ENCODE measurements at regions not wholly inside any gene's neighbourhood (a gene's known extent, or its start where the extent isn't known, plus 50 kb on each side); places are given as distances from the start of the nearest gene placed in this dataset.

DNA sequence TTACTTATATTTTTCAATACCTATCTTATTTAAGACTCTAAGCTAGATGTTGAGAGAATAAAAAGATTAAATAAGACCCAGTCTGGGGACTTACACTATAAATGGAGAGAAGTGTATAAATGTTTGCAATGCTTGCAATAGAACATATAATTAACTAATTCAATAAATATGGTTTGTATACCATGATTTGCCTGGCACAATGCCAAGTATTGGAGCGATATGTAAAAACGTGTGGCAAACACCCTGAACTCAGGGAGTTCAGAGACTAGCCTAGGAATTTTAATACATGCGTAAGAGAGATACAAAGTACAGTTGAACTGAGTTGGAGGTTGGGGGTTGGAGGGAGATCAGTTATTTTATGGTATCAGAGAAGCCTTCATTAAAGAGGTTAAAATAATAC is 251.8 kb upstream of the DDX18 start:
- Histone ChIP-seq H3K4me2 (ENCODE audit: insufficient read depth, low read length) (no peak overlapping the region), H3K9me3 (ENCODE audit: low read depth, low read length) (no peaks in the 10 kb centered on the region), H3K27ac (ENCODE audit: low read depth, low read length) (no peak overlapping the region), H3K4me1 (ENCODE audit: insufficient read depth, low read length) (no peaks in the 10 kb centered on the region), H4K20me1 (ENCODE audit: insufficient read depth, low read length) (no peaks in the 10 kb centered on the region), H2AFZ (ENCODE audit: low read length) (no peak overlapping the region), H3K36me3 (ENCODE audit: insufficient read depth, low read length) (no peaks in the 10 kb centered on the region), H3K79me2 (ENCODE audit: insufficient read depth, low read length) (no peaks in the 10 kb centered on the region), H3K4me3 (ENCODE audit: insufficient read depth, low read length) (no peak overlapping the region), H3K27me3 (ENCODE audit: insufficient read depth, low read length) (no peaks in the 10 kb centered on the region)
- TF ChIP-seq, protein P1, sequence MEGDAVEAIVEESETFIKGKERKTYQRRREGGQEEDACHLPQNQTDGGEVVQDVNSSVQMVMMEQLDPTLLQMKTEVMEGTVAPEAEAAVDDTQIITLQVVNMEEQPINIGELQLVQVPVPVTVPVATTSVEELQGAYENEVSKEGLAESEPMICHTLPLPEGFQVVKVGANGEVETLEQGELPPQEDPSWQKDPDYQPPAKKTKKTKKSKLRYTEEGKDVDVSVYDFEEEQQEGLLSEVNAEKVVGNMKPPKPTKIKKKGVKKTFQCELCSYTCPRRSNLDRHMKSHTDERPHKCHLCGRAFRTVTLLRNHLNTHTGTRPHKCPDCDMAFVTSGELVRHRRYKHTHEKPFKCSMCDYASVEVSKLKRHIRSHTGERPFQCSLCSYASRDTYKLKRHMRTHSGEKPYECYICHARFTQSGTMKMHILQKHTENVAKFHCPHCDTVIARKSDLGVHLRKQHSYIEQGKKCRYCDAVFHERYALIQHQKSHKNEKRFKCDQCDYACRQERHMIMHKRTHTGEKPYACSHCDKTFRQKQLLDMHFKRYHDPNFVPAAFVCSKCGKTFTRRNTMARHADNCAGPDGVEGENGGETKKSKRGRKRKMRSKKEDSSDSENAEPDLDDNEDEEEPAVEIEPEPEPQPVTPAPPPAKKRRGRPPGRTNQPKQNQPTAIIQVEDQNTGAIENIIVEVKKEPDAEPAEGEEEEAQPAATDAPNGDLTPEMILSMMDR (IDR thresholded peaks at IDR 0.05; ENCODE audit: extremely low read depth, low read depth, low read length): no peak
- no peak for DNase-seq (ENCODE audit: insufficient read length, low spot score, missing footprints)

DNA sequence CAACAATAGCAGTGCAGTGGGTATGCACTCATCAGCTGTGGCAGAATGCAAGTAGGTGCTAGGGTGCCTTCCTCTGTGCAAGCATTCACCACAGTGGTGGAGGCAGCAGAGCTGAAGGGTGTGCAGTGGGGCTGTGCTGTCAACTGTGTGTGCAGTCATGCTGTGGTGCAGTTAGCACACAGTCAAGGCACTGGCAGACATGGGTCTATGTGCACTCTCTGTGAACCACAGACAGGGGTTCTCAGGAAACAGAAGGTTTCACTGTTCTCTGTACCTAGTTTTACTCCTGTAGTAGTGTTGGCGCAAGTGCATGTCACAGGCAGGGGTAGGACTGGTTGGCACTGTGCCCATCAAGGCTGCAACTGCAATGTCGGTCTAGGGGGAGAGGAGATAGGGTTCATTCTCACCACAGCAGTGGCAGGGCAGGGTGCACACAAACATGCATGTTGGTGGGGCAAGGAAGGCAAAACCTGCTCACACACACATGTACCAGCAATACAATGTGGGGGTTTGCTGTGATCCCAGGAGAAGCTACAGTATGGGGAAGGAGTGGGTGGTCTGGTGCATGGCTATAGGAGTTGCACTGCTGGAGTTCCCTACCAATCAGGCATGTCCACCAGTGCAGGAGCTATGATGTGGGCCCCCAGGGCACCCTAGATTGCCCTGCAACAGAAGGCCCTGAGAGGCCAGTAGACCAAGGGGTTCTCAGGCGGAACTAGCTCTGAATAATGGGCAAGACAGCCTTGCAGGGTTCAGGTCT is 242.7 kb upstream of the DDX18 start:
- Histone ChIP-seq H3K4me2 (ENCODE audit: insufficient read depth, low read length) (no peak overlapping the region), H3K4me1 (ENCODE audit: insufficient read depth, low read length) (no peaks in the 10 kb centered on the region), H3K9me3 (ENCODE audit: low read depth, low read length) (no peaks in the 10 kb centered on the region), H2AFZ (ENCODE audit: low read length) (no peak overlapping the region), H3K27me3 (ENCODE audit: insufficient read depth, low read length) (no peaks in the 10 kb centered on the region), H3K4me3 (ENCODE audit: insufficient read depth, low read length) (no peak overlapping the region), H3K79me2 (ENCODE audit: insufficient read depth, low read length) (no peaks in the 10 kb centered on the region), H3K36me3 (ENCODE audit: insufficient read depth, low read length) (no peaks in the 10 kb centered on the region), H4K20me1 (ENCODE audit: insufficient read depth, low read length) (no peaks in the 10 kb centered on the region), H3K27ac (ENCODE audit: low read depth, low read length) (no peak overlapping the region)
- TF ChIP-seq, protein P1 (IDR thresholded peaks at IDR 0.05; ENCODE audit: extremely low read depth, low read depth, low read length): no peak
- no peak for DNase-seq (ENCODE audit: insufficient read length, low spot score, missing footprints)

DNA sequence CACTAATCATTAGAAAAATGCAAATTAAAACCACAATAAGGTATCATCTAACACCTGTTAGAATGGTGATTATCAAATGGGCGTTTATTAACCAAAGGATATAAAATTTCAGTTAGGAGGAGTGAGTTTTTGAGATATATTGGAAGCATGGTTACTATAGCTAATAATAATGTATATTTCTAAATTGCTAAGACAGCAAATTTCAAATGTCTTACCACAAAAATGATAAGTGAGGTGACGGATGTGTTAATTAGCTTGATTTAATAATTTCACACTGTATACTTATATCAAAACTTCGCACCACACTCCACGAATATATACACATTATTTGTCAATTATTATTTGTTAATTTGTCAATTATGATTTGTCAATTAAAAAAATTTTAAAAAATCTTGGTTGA is 227.2 kb upstream of the DDX18 start:
- no peak overlapping the region for H3K4me3 ChIP-seq (ENCODE audit: insufficient read depth, low read length)
- H3K9me3 ChIP-seq (ENCODE audit: low read depth, low read length): no peaks in the 10 kb centered on the region
- DNase-seq (ENCODE audit: insufficient read length, low spot score, missing footprints): no peak
- TF ChIP-seq, protein P1 (IDR thresholded peaks at IDR 0.05; ENCODE audit: extremely low read depth, low read depth, low read length): no peak
- H3K27me3 ChIP-seq (ENCODE audit: insufficient read depth, low read length): no peaks in the 10 kb centered on the region
- H3K4me1 ChIP-seq (ENCODE audit: insufficient read depth, low read length): no peaks in the 10 kb centered on the region
- H3K4me2 ChIP-seq (ENCODE audit: insufficient read depth, low read length): no peak overlapping the region
- no peaks in the 10 kb centered on the region for H3K79me2 ChIP-seq (ENCODE audit: insufficient read depth, low read length)
- H3K27ac ChIP-seq (ENCODE audit: low read depth, low read length): no peak overlapping the region
- H4K20me1 ChIP-seq (ENCODE audit: insufficient read depth, low read length): no peaks in the 10 kb centered on the region
- no peaks in the 10 kb centered on the region for H3K36me3 ChIP-seq (ENCODE audit: insufficient read depth, low read length)
- no peak overlapping the region for H2AFZ ChIP-seq (ENCODE audit: low read length)

DNA sequence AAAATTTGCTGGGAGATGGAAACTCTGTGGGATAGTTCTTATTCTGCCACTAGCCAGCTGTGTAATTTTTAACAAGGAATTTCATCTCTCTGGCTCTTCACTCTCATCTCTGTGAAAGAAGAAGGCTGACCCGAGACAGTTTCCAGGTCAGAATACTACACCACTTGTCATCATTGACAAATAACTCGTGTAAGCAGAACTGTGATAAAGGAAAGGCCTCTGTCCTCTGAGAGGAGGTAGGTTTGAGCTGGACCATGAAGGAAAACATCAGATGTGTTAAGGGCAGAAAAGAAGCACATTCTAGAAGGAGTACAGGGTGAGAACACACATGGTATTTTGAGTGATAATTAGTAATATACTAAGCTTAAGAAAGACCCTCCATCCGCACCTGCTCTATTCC is 211.4 kb upstream of the DDX18 start:
- no peaks in the 10 kb centered on the region for H3K79me2 ChIP-seq (ENCODE audit: insufficient read depth, low read length)
- no peak overlapping the region for H3K4me3 ChIP-seq (ENCODE audit: insufficient read depth, low read length)
- TF ChIP-seq, protein P1 (IDR thresholded peaks at IDR 0.05; ENCODE audit: extremely low read depth, low read depth, low read length): no peak
- H2AFZ ChIP-seq (ENCODE audit: low read length): no peak overlapping the region
- DNase-seq (ENCODE audit: insufficient read length, low spot score, missing footprints): no peak
- H3K9me3 ChIP-seq (ENCODE audit: low read depth, low read length): no peaks in the 10 kb centered on the region
- no peaks in the 10 kb centered on the region for H3K4me1 ChIP-seq (ENCODE audit: insufficient read depth, low read length)
- no peaks in the 10 kb centered on the region for H4K20me1 ChIP-seq (ENCODE audit: insufficient read depth, low read length)
- H3K27ac ChIP-seq (ENCODE audit: low read depth, low read length): no peak overlapping the region
- no peaks in the 10 kb centered on the region for H3K36me3 ChIP-seq (ENCODE audit: insufficient read depth, low read length)
- H3K4me2 ChIP-seq (ENCODE audit: insufficient read depth, low read length): no peak overlapping the region
- H3K27me3 ChIP-seq (ENCODE audit: insufficient read depth, low read length): no peaks in the 10 kb centered on the region

All from osteoblast (primary cell).